ENCODE measurements at regions not wholly inside any gene's neighbourhood (a gene's known extent, or its start where the extent isn't known, plus 50 kb on each side); places are given as distances from the start of the nearest gene placed in this dataset.

DNA sequence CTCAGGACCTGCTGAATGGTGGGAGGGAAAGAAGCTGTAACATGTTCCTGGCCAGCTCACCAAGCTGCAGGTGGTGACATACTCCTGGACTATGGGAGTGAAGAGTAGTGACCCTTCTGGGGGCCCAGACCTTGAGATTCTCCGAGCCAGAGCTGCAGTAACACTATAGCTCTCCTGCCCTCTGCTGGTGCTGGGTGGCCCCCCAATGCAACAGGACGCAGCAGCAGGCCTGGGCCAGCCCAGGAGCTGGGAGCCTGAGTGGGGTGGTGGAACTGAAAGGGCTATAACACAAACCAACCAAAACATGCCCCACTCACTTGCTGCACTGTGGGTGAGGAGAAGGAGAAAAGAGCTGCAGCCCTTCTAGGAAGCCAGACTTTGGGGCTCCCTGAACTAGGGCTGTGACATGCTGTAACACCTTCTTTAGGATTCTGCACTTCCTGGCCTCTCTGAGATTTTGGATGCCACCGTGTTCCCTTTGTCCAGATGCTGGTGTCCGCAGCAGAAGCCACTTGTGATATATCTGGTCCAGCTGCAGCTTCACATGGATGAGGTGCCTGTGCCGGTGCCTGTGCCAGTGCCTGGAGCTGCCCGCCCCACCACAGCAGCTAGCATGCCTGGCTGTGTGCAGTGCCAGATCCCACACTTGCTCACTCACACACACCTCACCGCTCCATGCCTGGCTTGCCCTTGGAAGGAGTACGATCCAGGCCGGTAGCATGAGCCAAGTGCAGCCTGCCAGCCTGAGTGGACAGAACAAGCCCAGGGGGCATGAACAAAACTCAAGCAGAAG lies 636.8 kb upstream of the KCNMB2 start:
- TF ChIP-seq, protein P1, sequence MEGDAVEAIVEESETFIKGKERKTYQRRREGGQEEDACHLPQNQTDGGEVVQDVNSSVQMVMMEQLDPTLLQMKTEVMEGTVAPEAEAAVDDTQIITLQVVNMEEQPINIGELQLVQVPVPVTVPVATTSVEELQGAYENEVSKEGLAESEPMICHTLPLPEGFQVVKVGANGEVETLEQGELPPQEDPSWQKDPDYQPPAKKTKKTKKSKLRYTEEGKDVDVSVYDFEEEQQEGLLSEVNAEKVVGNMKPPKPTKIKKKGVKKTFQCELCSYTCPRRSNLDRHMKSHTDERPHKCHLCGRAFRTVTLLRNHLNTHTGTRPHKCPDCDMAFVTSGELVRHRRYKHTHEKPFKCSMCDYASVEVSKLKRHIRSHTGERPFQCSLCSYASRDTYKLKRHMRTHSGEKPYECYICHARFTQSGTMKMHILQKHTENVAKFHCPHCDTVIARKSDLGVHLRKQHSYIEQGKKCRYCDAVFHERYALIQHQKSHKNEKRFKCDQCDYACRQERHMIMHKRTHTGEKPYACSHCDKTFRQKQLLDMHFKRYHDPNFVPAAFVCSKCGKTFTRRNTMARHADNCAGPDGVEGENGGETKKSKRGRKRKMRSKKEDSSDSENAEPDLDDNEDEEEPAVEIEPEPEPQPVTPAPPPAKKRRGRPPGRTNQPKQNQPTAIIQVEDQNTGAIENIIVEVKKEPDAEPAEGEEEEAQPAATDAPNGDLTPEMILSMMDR (IDR thresholded peaks at IDR 0.05; ENCODE audit: low read length), result no peak
- no peak for TF ChIP-seq EZH2phosphoT487 (IDR thresholded peaks at IDR 0.05; ENCODE audit: low read length)

All from MM.1S (cell line).